NCI-H146 treated with DMSO at 0.1 percent for 48 hours (cell line): ENCODE measurements at regions not wholly inside any gene's neighbourhood (a gene's known extent, or its start where the extent isn't known, plus 50 kb on each side); places are given as distances from the start of the nearest gene placed in this dataset.
"Not testable (repeated sequence)": the region's sequence is repeated elsewhere in the genome, so short reads cannot be mapped to it uniquely, and the experiment has no call there.

Source experiments
- DNase-seq: peaks from one replicate; lab custom pipeline; 2025; ENCODE audit not compliant: unreplicated experiment; lab: John Stamatoyannopoulos, UW

- no peak for DNase-seq
Measured at GRCh38 chr2:236979664-236980063, 106.0 kb upstream of the COPS8 start.

GRCh38 chr2:236980961-236981360 lies 104.7 kb upstream of the COPS8 start:
- no peak for DNase-seq

DNA sequence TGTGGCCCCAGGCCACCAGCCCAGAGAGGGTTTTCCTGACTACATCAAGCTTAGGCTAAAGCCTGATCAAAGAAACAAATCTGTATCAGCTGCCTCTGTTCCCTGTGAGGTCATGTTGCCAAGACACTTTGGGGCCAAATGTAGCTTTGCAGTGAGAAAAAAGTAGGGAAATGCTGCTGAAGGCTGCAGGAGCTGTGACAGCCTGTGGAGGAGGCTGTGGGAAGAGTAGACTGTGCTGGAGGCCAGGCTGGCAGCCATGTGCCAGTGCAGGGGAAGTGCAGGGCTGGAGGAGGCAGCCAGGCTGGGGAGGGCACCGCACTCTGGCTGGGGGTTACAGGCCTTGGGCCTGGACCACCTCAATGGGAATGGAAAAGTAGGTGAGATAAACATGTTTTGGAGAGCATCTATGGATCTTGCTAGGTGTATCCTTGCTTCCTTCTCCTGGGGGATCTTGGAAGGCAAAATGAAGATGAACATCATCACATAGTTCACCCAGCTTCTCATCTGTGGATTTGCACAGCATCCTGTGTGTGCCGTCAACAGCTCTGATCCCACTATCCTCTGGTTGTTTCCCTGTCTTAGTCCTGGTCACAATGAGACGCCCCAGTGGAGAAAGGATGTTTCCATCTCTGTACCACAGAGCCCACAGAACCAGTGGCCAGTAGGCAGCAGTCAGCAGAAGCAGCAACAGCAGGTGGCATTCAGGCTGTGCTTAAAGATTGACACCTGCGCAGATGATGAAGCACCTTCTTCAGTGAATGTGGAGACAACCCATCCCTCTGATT lies 103.8 kb upstream of the COPS8 start:
- DNase-seq = no peak

DNA sequence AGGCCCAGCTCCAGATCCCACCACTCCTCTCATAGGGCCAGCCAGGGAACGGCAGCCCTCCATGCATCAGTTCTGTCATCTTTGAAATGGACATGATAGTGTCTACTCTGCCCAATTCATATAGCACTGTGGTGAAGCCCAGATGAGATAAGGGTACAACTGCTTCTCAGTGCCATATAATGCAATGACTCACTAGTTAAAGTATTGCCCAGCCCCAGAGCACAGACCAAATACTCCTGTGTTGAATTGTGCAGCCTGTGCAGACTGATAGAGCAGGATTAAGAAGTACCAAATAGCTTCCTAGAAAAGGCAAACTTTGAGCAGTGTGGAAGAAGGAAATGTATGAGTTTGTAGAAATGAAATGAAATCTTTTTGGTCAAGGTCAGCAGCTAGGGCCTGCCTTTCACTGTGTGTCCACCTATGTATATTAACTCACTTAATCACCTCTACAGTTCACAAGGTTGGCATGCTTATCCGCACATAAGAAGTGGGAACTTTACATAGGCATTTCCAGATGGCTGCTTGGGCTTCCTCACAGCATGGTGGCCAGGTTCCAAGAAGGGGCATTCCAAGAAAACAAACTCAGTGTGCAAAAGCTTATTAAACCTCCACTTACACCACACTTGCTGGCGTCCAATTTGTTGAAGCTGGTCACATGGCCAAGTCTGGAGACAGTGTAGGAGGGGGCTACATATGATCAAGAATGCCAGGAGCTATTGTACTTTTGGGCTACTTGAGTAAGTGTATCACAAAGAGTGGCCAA lies 102.8 kb upstream of the COPS8 start:
- no peak for DNase-seq

GRCh38 chr2:236984046-236984445 lies 101.6 kb upstream of the COPS8 start:
- DNase-seq = no peak

DNA sequence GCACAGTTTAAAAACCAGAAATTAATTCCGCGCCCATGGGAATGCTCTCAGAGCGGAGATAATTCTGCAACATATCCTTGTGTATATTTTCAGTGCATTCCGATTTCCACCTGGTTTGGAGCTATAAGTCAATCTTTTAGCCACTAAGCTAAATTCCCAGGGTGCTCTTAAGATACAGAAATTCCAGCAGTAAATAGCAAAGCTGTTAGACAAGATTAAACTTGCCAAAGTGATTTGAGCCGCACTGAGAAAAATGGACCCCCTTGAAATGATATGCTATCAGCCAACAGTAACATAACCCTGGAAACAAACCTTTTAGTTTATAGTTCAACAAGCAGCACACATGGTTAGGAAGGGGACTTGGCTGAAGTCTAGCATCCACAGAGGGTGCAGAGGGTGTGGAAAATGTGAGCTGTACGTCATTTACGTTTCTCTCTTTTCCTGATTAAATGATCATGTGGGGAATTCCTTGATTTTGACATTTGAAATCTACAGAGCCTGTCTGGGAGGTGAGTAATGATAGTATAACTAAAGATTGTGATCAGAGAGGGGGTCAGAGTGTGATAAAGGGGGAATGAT lies 99.8 kb upstream of the COPS8 start:
- DNase-seq = no peak

GRCh38 chr2:236986524-236987330 lies 99.0 kb upstream of the COPS8 start:
- no peak for DNase-seq

GRCh38 chr2:236988216-236988615 lies 97.5 kb upstream of the COPS8 start:
- no peak for DNase-seq

GRCh38 chr2:236988690-236989624 lies 96.7 kb upstream of the COPS8 start:
- DNase-seq = no peak

DNA sequence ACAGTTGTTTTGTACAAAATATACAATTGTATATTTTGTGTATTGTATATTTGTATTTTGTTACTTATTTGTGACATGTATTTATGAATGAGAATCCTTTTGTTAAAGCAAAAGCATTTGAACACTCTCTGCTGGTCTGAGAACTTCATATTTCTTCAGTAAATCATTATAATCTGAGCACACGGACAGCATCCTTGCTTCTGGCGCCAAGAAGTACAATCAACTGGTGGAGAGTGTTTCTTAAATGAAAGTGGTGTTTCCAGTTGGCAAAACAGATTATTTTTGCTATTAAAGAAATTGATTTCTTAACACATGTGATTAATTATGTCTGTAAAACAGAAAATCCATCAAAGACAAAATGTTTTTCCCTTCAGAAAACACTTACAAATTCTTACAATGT lies 95.1 kb upstream of the COPS8 start:
- DNase-seq = no peak

- DNase-seq = no peak
Measured at GRCh38 chr2:236991874-236992273, 93.8 kb upstream of the COPS8 start.

DNA sequence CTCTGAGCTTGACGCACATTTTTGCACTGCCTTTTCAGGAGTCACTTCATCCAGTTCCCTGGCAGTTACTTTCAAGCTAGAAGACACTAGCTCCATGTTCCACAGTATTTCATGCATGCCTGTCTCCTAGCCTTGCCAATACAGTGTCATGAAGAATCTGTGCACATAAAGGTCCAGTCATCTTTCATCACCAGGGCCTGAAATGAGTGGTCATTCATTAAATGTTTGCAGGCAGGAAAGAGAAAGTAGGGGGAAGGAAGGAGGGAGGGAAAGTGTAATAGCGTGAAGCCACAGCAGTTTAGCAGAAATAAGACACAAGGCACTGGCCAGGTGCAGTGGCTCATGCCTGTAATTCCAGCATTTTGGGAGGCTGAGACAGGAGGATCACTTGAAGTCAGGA lies 92.4 kb upstream of the COPS8 start:
- no peak for DNase-seq

GRCh38 chr2:236994361-236994760 lies 91.3 kb upstream of the COPS8 start:
- DNase-seq = no peak

DNA sequence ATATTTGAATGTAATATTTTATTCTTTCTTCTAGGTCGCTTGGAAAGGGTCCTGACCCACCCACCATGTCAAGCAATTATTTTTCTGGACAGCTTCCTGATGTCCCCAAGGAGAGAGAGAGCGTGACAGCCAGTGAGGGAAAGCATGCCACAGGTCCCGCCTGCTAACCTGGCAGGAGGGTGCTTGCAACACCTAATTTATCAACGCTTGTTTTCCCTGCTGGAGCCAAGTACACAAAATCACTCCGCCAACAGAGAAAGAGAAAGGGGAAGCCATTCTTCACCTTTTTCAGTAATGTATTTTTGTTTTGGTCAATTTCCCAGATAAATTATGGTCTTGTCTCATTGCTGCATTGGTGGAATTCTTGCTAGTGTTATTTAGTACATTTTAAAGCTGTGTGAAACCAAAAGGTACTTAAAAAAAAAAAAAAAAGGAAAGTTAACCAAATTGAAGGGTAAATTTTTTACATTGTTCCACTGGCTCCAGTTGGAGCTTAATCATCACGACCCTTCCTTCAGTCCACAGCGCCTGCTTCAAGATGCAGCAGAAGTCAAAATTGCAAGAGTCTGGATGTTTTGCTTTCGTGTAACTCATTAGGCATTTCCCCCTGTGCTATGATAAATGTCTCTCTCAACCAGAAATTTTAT lies 88.5 kb upstream of the COPS8 start:
- DNase-seq = no peak

GRCh38 chr2:236998236-236998635 lies 87.5 kb upstream of the COPS8 start:
- no peak for DNase-seq

- DNase-seq = no peak
Measured at GRCh38 chr2:236998758-236999157, 86.9 kb upstream of the COPS8 start.

- DNase-seq = no peak
Measured at GRCh38 chr2:237000481-237000880, 85.2 kb upstream of the COPS8 start.

GRCh38 chr2:237005341-237005740 lies 80.3 kb upstream of the COPS8 start:
- not testable (repeated sequence) for DNase-seq

DNA sequence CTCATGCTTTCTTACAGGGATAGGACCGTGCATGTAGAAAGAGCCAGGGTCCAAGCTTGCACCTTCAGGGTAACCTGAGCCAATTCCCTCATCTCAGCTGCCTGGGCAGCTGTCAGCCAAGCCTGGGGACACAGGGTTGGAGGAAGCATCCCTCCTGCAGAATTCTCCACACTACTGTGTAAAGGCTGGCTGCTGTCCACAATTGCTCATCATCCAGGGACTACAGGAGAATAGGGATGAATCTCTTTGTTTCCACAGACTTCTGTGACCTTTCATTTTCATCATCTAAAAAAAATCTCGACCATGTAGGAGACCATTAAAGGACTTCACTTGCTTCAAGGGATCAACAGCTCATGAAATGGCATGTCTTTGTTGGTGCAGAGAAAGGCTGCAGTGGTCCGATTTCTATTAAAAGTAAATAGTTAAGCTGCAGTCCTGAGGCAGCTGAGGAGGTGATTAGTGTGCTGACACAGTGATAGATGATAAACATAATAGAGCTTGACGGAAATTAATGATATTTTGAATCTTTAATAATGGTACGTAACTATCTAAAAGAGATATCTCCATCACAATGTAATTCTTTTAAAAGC lies 74.4 kb upstream of the COPS8 start:
- no peak for DNase-seq
